IMR-90 (cell line): ENCODE measurements at regions not wholly inside any gene's neighbourhood (a gene's known extent, or its start where the extent isn't known, plus 50 kb on each side); places are given as distances from the start of the nearest gene placed in this dataset.

Source experiments
- ATAC-seq: fragments of 200-7000 bp; cut with Tn5 transposase; 2 replicates; pipeline ENCODE4 v1.9.1; 2020; ENCODE audit warnings: low read depth, mild to moderate bottlenecking, moderate library complexity
- BruUV-seq: library from RNA; stranded (reverse); fragments of 400-500 nt; replicated peaks from 2 replicates; lab custom pipeline; 2021; lab: Mats Ljungman, UMichigan
- CTCF ChIA-PET: fragments of 300-600 bp; formaldehyde crosslinking; extraction: SDS; loops from one replicate; lab custom pipeline; 2021; ENCODE audit warnings: antibody characterized with exemption; lab: Yijun Ruan, JAX
- POLR2A ChIA-PET: fragments of 300-600 bp; sonication (Branson Sonifier 250); formaldehyde crosslinking; loops from one replicate; lab custom pipeline; 2022; ENCODE audit warnings: antibody characterized with exemption; ENCODE audit not compliant: unreplicated experiment; lab: Charles Lee
- DNase-seq: peaks from one replicate; pipeline ENCODE4 v3.0.0; 2013
- H2AFZ ChIP-seq: replicated peaks from 2 replicates; pipeline ENCODE3; 2013; ENCODE audit warnings: low read length, mild to moderate bottlenecking; ENCODE audit not compliant: poor library complexity
- H2AK5ac ChIP-seq: 2 replicates; pipeline ENCODE4 v1.6.1; 2013; ENCODE audit warnings: low read depth, low read length, inconsistent platforms
- H2AK9ac ChIP-seq: replicated peaks from 2 replicates; pipeline ENCODE3; 2013; ENCODE audit warnings: mild to moderate bottlenecking, low read depth, low read length, moderate library complexity; ENCODE audit not compliant: poor library complexity
- H2BK120ac ChIP-seq: 2 replicates; pipeline ENCODE4 v1.6.1; 2013; ENCODE audit warnings: low read depth, low read length, inconsistent platforms
- H2BK15ac ChIP-seq: 3 replicates; pipeline ENCODE4 v1.6.1; 2013; ENCODE audit warnings: low read depth, low read length, inconsistent platforms
- H2BK20ac ChIP-seq: 2 replicates; pipeline ENCODE4 v1.6.1; 2013; ENCODE audit warnings: low read depth, mild to moderate bottlenecking, inconsistent platforms, low read length, moderate library complexity
- H2BK5ac ChIP-seq: 2 replicates; pipeline ENCODE4 v1.6.1; 2013; ENCODE audit warnings: mild to moderate bottlenecking, low read depth, low read length, inconsistent platforms; ENCODE audit not compliant: poor library complexity, severe bottlenecking
- H3K14ac ChIP-seq: replicated peaks from 2 replicates; pipeline ENCODE4 v1.6.1; 2013; ENCODE audit warnings: low read depth, low read length, inconsistent platforms
- H3K18ac ChIP-seq: 2 replicates; pipeline ENCODE4 v1.6.1; 2013; ENCODE audit warnings: low read depth, low read length, control low read depth
- H3K23ac ChIP-seq: 2 replicates; pipeline ENCODE4 v1.6.1; 2013; ENCODE audit warnings: low read depth, low read length, inconsistent platforms
- H3K27ac ChIP-seq: 2 replicates; pipeline ENCODE4 v1.5.1; 2013; ENCODE audit warnings: mild to moderate bottlenecking, control low read depth, low read length; ENCODE audit not compliant: insufficient read depth
- H3K27me3 ChIP-seq: 2 replicates; pipeline ENCODE4 v1.6.1; 2013; ENCODE audit warnings: low read length; ENCODE audit not compliant: control insufficient read depth, insufficient read depth
- H3K36me3 ChIP-seq: 2 replicates; pipeline ENCODE4 v1.6.1; 2013; ENCODE audit warnings: low read length, mixed read lengths; ENCODE audit not compliant: control insufficient read depth, insufficient read depth
- H3K4ac ChIP-seq: 2 replicates; pipeline ENCODE4 v1.6.1; 2013; ENCODE audit warnings: low read depth, low read length, inconsistent platforms
- H3K4me1 ChIP-seq: 2 replicates; pipeline ENCODE4 v1.6.1; 2013; ENCODE audit warnings: low read length, mixed read lengths; ENCODE audit not compliant: control insufficient read depth, insufficient read depth
- H3K4me2 ChIP-seq: 2 replicates; pipeline ENCODE4 v1.6.1; 2013; ENCODE audit warnings: low read depth, mild to moderate bottlenecking, control low read depth, low read length, moderate library complexity
- H3K4me3 ChIP-seq: 2 replicates; pipeline ENCODE4 v1.5.1; 2013; ENCODE audit warnings: low read depth, mild to moderate bottlenecking, control low read depth, low read length, moderate library complexity; ENCODE audit not compliant: insufficient read depth
- H3K56ac ChIP-seq: 2 replicates; pipeline ENCODE4 v1.6.1; 2013; ENCODE audit warnings: low read length, inconsistent platforms; ENCODE audit not compliant: insufficient read depth; ENCODE audit errors: extremely low read depth
- H3K79me1 ChIP-seq, 2 experiments: 2 replicates each; pipeline ENCODE4 v1.6.1; 2013; ENCODE audit warnings: low read length in 2 of 2, inconsistent platforms in 1 of 2, low read depth in 1 of 2
- H3K9ac ChIP-seq: 2 replicates; pipeline ENCODE4 v1.6.1; 2013; ENCODE audit warnings: low read depth, low read length, control low read depth
- H3K9me1 ChIP-seq: 2 replicates; pipeline ENCODE4 v1.6.1; 2013; ENCODE audit warnings: low read length, inconsistent platforms; ENCODE audit not compliant: insufficient read depth
- H3K9me3 ChIP-seq: 2 replicates; pipeline ENCODE4 v1.6.1; 2013; ENCODE audit warnings: low read length; ENCODE audit not compliant: control insufficient read depth, insufficient read depth
- H4K20me1 ChIP-seq: 2 replicates; pipeline ENCODE4 v1.6.1; 2013; ENCODE audit warnings: low read length, inconsistent platforms; ENCODE audit not compliant: insufficient read depth
- H4K5ac ChIP-seq: 2 replicates; pipeline ENCODE4 v1.6.1; 2013; ENCODE audit warnings: mild to moderate bottlenecking, low read depth, low read length, control low read depth
- H4K8ac ChIP-seq, 2 experiments: 2 replicates each; pipeline ENCODE4 v1.6.1; 2013; ENCODE audit warnings: low read depth in 2 of 2, low read length in 2 of 2, control low read depth in 1 of 2, inconsistent platforms in 1 of 2
- H4K91ac ChIP-seq: 2 replicates; pipeline ENCODE4 v1.6.1; 2013; ENCODE audit warnings: low read depth, low read length, inconsistent platforms; ENCODE audit not compliant: insufficient read depth
- BHLHE40 ChIP-seq: fragments of 150-350 bp; IDR thresholded peaks from 2 replicates; pipeline ENCODE4 v1.6.1; 2016; ENCODE audit warnings: mild to moderate bottlenecking, low read depth, low read length
- CEBPB ChIP-seq: IDR thresholded peaks from 2 replicates; pipeline ENCODE4 v1.6.1; 2012; ENCODE audit warnings: low read depth, low read length, improper control_type of control experiment
- CHD1 ChIP-seq: IDR thresholded peaks from 2 replicates; pipeline ENCODE4 v1.6.1; 2012; ENCODE audit warnings: low read depth, low read length, improper control_type of control experiment
- FOS ChIP-seq: fragments of 150-350 bp; IDR thresholded peaks from 2 replicates; pipeline ENCODE4 v1.6.1; 2016; ENCODE audit warnings: low read depth, low read length
- MAZ ChIP-seq: IDR thresholded peaks from 2 replicates; pipeline ENCODE4 v1.6.1; 2012; ENCODE audit warnings: low read depth, mild to moderate bottlenecking, low read length, improper control_type of control experiment, moderate library complexity, borderline replicate concordance
- MXI1 ChIP-seq: IDR thresholded peaks from 2 replicates; pipeline ENCODE4 v1.6.1; 2012; ENCODE audit warnings: low read depth, mild to moderate bottlenecking, low read length, moderate library complexity, borderline replicate concordance
- NFE2L2 ChIP-seq: fragments of 150-350 bp; IDR thresholded peaks from 2 replicates; pipeline ENCODE4 v1.6.1; 2016; ENCODE audit warnings: low read depth, mild to moderate bottlenecking, low read length
- POLR2A ChIP-seq: IDR thresholded peaks from 2 replicates; pipeline ENCODE4 v1.6.1; 2012; ENCODE audit warnings: mild to moderate bottlenecking, low read depth, low read length
- RAD21 ChIP-seq: IDR thresholded peaks from 2 replicates; pipeline ENCODE4 v1.6.1; 2012; ENCODE audit warnings: low read length, improper control_type of control experiment
- RCOR1 ChIP-seq: IDR thresholded peaks from 2 replicates; pipeline ENCODE4 v1.6.1; 2012; ENCODE audit warnings: mild to moderate bottlenecking, low read length, improper control_type of control experiment; ENCODE audit not compliant: insufficient replicate concordance
- RFX5 ChIP-seq: IDR thresholded peaks from 2 replicates; pipeline ENCODE4 v1.8.0; 2012; ENCODE audit warnings: low read depth, mild to moderate bottlenecking, low read length, moderate library complexity
- SMC3 ChIP-seq: fragments of 150-350 bp; IDR thresholded peaks from 2 replicates; pipeline ENCODE4 v1.6.1; 2016; ENCODE audit warnings: low read depth, mild to moderate bottlenecking, antibody characterized with exemption, low read length, moderate library complexity
- dilution Hi-C: fragments of 300-500 bp; cut with HindIII; formaldehyde crosslinking; loops from one replicate; pipeline ENCODE4 v1.14.3; 2018; ENCODE audit warnings: low sequenced_read_pairs; ENCODE audit not compliant: unreplicated experiment
- in situ Hi-C: fragments of 300-500 bp; cut with MboI; formaldehyde crosslinking; loops from 3 replicates; pipeline ENCODE4 v1.14.3; 2019; ENCODE audit warnings: low sequenced_read_pairs, inconsistent platforms, mixed read lengths
- intact Hi-C: fragments of 100-400 bp; cut with micrococcal nuclease; formaldehyde crosslinking; loops from 2 replicates; pipeline ENCODE4 v1.10.0; 2022
- TF ChIP-seq, protein P1 (sequence below): fragments of 150-350 bp; IDR thresholded peaks from 2 replicates; pipeline ENCODE4 v1.6.1; 2017; ENCODE audit warnings: mild to moderate bottlenecking, antibody characterized with exemption, low read length, low read depth
- TF ChIP-seq, protein P2 (sequence below): conservative IDR thresholded peaks from 2 replicates; pipeline ENCODE4 v1.5.1; 2012; ENCODE audit warnings: mild to moderate bottlenecking, low read depth, low read length, improper control_type of control experiment

GRCh38 chr3:70608434-70608833 lies 296.0 kb upstream of the MDFIC2 start:
- no peak overlapping the region for H3K27ac ChIP-seq
- no peak overlapping the region for H2AK5ac ChIP-seq
- ChIA-PET POLR2A (no interaction called here), CTCF (no interaction called here)
- H2BK15ac ChIP-seq, result no peak overlapping the region
- DNase-seq (no peak), ATAC-seq (no peak)
- H4K5ac ChIP-seq, result no peak overlapping the region
- H3K4ac ChIP-seq, result no peak overlapping the region
- H3K36me3 ChIP-seq, result no peaks in the 10 kb centered on the region
- H3K9ac ChIP-seq, result no peak overlapping the region
- no peak overlapping the region for H4K8ac ChIP-seq
- no peak overlapping the region for H3K18ac ChIP-seq
- dilution Hi-C loops, result no loop called here
- intact Hi-C loops, result no loop called here
- no peak overlapping the region for H3K23ac ChIP-seq
- H2BK20ac ChIP-seq, result no peak overlapping the region
- H2BK5ac ChIP-seq, result no peak overlapping the region
- BruUV-seq, result no TSS peak
- TF ChIP-seq RFX5, result no peak
- no peak for TF ChIP-seq CEBPB
- TF ChIP-seq SMC3, result no peak
- no peak for TF ChIP-seq MXI1
- TF ChIP-seq RAD21, result no peak
- no peak for TF ChIP-seq RCOR1
- TF ChIP-seq, protein P1, sequence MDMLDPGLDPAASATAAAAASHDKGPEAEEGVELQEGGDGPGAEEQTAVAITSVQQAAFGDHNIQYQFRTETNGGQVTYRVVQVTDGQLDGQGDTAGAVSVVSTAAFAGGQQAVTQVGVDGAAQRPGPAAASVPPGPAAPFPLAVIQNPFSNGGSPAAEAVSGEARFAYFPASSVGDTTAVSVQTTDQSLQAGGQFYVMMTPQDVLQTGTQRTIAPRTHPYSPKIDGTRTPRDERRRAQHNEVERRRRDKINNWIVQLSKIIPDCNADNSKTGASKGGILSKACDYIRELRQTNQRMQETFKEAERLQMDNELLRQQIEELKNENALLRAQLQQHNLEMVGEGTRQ, result no peak
- no peak for TF ChIP-seq MAZ
- no peak for TF ChIP-seq BHLHE40
- TF ChIP-seq FOS, result no peak
- TF ChIP-seq POLR2A, result no peak
- TF ChIP-seq, protein P2, sequence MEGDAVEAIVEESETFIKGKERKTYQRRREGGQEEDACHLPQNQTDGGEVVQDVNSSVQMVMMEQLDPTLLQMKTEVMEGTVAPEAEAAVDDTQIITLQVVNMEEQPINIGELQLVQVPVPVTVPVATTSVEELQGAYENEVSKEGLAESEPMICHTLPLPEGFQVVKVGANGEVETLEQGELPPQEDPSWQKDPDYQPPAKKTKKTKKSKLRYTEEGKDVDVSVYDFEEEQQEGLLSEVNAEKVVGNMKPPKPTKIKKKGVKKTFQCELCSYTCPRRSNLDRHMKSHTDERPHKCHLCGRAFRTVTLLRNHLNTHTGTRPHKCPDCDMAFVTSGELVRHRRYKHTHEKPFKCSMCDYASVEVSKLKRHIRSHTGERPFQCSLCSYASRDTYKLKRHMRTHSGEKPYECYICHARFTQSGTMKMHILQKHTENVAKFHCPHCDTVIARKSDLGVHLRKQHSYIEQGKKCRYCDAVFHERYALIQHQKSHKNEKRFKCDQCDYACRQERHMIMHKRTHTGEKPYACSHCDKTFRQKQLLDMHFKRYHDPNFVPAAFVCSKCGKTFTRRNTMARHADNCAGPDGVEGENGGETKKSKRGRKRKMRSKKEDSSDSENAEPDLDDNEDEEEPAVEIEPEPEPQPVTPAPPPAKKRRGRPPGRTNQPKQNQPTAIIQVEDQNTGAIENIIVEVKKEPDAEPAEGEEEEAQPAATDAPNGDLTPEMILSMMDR, result no peak
- no peak for TF ChIP-seq NFE2L2
- TF ChIP-seq CHD1, result no peak
- H4K20me1 ChIP-seq, result no peaks in the 10 kb centered on the region
- H3K4me3 ChIP-seq, result no peak overlapping the region
- no peak overlapping the region for H3K14ac ChIP-seq
- no peaks in the 10 kb centered on the region for H3K9me1 ChIP-seq
- H3K79me1 ChIP-seq, result no peaks in the 10 kb centered on the region
- no peak overlapping the region for H3K56ac ChIP-seq
- H4K91ac ChIP-seq, result no peak overlapping the region
- no peak overlapping the region for H2AK9ac ChIP-seq
- H3K27me3 ChIP-seq, result peaks cover 3% of the 10 kb centered on the region
- H3K9me3 ChIP-seq, result no peaks in the 10 kb centered on the region
- H3K4me2 ChIP-seq, result no peak overlapping the region
- no peak overlapping the region for H2BK120ac ChIP-seq
- no peak overlapping the region for H2AFZ ChIP-seq
- H3K4me1 ChIP-seq, result no peaks in the 10 kb centered on the region
- in situ Hi-C loops, result no loop called here
